Transverse colon (tissue), 4 donors: ENCODE measurements at regions not wholly inside any gene's neighbourhood (a gene's known extent, or its start where the extent isn't known, plus 50 kb on each side); places are given as distances from the start of the nearest gene placed in this dataset.

Source experiments
- DNase-seq: peaks from one replicate; pipeline ENCODE4 v3.0.0-alpha.2; 2019
- H3K27ac ChIP-seq, 4 donors: fragments of 200-600 bp; sonication (generic); 2 replicates each; pipeline ENCODE4 v1.5.1; 2016 to 2018; ENCODE audit warnings: inconsistent platforms in 4 of 4
- H3K27me3 ChIP-seq: fragments of 200-600 bp; sonication (generic); 2 replicates; pipeline ENCODE4 v1.5.1; 2017; ENCODE audit warnings: inconsistent platforms
- H3K36me3 ChIP-seq, 4 donors: fragments of 200-600 bp; sonication (generic); 2 replicates each; pipeline ENCODE4 v1.5.1; 2017 to 2019; ENCODE audit warnings: inconsistent platforms in 4 of 4
- H3K4me1 ChIP-seq, 4 donors: fragments of 200-600 bp; sonication (generic); 2 replicates each; pipeline ENCODE4 v1.5.1; 2017 to 2020; ENCODE audit warnings: inconsistent platforms in 4 of 4
- H3K4me3 ChIP-seq, 4 donors: fragments of 200-600 bp; sonication (generic); 1 replicate in 1 of 4; 2 replicates in 3 of 4; pipeline versions ENCODE4 v1.5.1 to v1.6.1; 2017 to 2019; ENCODE audit warnings: inconsistent platforms in 4 of 4
- H3K9me3 ChIP-seq, 2 donors: fragments of 200-600 bp; sonication (generic); 2 replicates each; pipeline ENCODE4 v1.5.1; 2017 to 2019; ENCODE audit warnings: inconsistent platforms in 2 of 2
- EP300 ChIP-seq: sonication (generic); formaldehyde crosslinking; IDR thresholded peaks from one replicate; pipeline ENCODE4 v1.6.1; 2017; ENCODE audit warnings: antibody characterized with exemption, low read depth
- POLR2A ChIP-seq: fragments of 450-650 bp; IDR thresholded peaks from one replicate; pipeline ENCODE4 v1.6.1; 2016; ENCODE audit warnings: antibody characterized with exemption, mild to moderate bottlenecking, moderate library complexity
- POLR2AphosphoS5 ChIP-seq, 3 donors: sonication (generic); formaldehyde crosslinking; IDR thresholded peaks; one replicate each; pipeline ENCODE4 v1.6.1; 2016; ENCODE audit warnings: antibody characterized with exemption in 3 of 3
- WGBS, 2 donors: methylation state at CpG; one replicate each; pipeline ENCODE4 v1.1.5; 2018; ENCODE audit warnings: low coverage in 1 of 2; 5-methylcytosine and 5-hydroxymethylcytosine counted together
- in situ Hi-C, 4 donors: fragments of 200-750 bp; cut with MboI; loops; one replicate each; pipeline versions ENCODE4 v1.15.0 to v1.15.1; 2017; ENCODE audit warnings: low sequenced_read_pairs in 3 of 4, low pct_ligation_motif_present in 1 of 4, low pct_unique_long_range_greater_than_20kb in 1 of 4
- intact Hi-C: fragments of 100-400 bp; cut with DNase I; formaldehyde crosslinking; loops from one replicate; pipeline ENCODE4 v1.15.1; 2023; ENCODE audit warnings: low total_unique reads
- TF ChIP-seq, protein P1 (sequence below), 5 experiments: fragments of 200-600 bp in 3 of 5; fragments of 450-650 bp in 2 of 5; sonication (generic) in 3 of 5; IDR thresholded peaks; 1 replicate in 2 of 5; 2 replicates in 3 of 5; pipeline ENCODE4 v1.5.1; 2016 to 2017; ENCODE audit warnings: antibody characterized with exemption in 5 of 5, inconsistent platforms in 3 of 5, mild to moderate bottlenecking in 2 of 5, moderate library complexity in 1 of 5

DNA sequence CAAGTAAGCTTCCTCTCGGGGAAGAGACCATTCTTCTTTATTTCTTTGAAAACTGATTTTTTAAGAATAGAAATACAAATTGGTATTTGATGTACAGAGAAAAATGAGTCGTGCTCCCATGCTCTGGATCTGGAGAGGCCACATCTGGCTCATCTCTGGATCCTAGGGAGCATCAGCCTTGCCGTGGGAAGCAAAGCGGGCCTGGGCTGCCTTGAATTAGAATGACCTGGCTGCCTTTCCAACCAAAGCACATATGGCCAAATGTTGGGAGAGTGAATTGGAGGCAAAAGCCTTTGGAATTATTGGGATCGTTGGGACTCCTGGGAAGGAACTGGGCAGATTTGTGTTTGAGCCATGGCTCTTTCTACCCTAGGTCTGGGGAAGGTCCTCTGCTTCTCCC lies 80.0 kb downstream of the SLC25A47 start:
- intact Hi-C loops: no loop called here
- Histone ChIP-seq H3K9me3 (no peaks in the 10 kb centered on the region), H3K4me1 (peaks cover 8 to 75% (median 43%) of the 10 kb centered on the region in 4 donors), H3K36me3 (no peaks in the 10 kb centered on the region), H3K27ac (no peak overlapping the region), H3K4me3 (no peak overlapping the region), H3K27me3 (no peaks in the 10 kb centered on the region)
- DNase-seq: no peak
- TF ChIP-seq EP300 (no peak), POLR2A (no peak), POLR2AphosphoS5 (IDR thresholded peaks at IDR 0.05) (no peak)
- TF ChIP-seq, protein P1, sequence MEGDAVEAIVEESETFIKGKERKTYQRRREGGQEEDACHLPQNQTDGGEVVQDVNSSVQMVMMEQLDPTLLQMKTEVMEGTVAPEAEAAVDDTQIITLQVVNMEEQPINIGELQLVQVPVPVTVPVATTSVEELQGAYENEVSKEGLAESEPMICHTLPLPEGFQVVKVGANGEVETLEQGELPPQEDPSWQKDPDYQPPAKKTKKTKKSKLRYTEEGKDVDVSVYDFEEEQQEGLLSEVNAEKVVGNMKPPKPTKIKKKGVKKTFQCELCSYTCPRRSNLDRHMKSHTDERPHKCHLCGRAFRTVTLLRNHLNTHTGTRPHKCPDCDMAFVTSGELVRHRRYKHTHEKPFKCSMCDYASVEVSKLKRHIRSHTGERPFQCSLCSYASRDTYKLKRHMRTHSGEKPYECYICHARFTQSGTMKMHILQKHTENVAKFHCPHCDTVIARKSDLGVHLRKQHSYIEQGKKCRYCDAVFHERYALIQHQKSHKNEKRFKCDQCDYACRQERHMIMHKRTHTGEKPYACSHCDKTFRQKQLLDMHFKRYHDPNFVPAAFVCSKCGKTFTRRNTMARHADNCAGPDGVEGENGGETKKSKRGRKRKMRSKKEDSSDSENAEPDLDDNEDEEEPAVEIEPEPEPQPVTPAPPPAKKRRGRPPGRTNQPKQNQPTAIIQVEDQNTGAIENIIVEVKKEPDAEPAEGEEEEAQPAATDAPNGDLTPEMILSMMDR (IDR thresholded peaks at IDR 0.05): no peak
- 93 to 94% methylated on average over 5 of the region's 5 CpGs for WGBS, 2 donors
- in situ Hi-C loops: no loop called here

DNA sequence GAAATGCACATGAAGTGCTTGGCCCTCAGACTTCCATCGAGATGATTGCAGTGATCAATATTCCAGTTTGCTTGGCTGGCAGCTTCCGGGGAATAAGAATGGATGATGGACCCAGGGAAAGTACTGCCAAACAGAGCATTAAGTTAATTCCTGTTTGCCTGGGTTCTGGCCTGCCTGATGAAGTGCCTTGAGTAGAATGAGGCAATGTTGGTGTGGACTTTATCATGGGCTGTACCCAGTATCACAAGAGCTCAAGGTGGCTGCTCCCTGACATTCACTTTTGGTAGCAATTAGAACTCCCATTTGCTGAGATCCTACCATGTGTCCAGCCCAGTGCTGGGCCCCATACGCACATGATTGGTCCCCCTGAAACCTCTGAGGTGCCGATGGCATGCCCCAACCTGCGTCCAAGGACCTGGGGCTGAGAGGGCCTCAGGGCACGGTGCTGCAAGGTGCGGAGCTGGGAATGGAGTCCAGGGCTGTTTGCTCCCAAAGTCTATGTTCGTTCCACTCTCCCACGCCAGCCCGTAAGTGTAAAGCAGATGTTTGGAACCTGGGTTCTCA lies 80.7 kb downstream of the SLC25A47 start:
- intact Hi-C loops: no loop called here

DNA sequence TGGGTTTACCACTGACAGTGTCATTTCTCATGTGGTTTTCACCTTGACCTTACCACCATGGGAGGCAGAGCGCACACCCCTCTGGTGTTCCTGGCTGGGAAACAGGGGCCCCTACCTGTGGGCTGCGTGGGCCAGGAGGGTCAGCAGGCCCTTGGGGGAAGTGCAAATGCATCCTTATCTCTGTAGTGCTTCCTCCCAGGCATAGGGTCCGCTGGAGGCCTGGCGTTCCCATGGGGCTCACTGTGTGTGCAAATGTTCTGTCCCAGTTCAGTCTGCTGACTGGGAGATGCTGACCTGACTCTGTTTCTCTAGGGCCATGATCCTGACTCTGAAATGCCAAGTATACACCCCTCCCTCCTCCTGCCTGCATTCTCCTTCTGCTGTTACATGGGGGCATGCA lies 81.3 kb downstream of the SLC25A47 start:
- intact Hi-C loops: no loop called here
- peaks cover 5 to 64% (median 39%) of the 10 kb centered on the region in 4 donors for H3K4me1 ChIP-seq
- DNase-seq: no peak
- H3K27ac ChIP-seq: no peak overlapping the region
- in situ Hi-C loops: no loop called here
- no peaks in the 10 kb centered on the region for H3K9me3 ChIP-seq
- TF ChIP-seq POLR2A (no peak), EP300 (no peak), POLR2AphosphoS5 (IDR thresholded peaks at IDR 0.05) (no peak)
- TF ChIP-seq, protein P1 (IDR thresholded peaks at IDR 0.05): no peak
- no peak overlapping the region for H3K4me3 ChIP-seq
- 94% methylated on average over 4 of the region's 4 CpGs; no CpG with 5 or more reads in 1 of the 2 donors for WGBS, 2 donors
- H3K36me3 ChIP-seq: no peaks in the 10 kb centered on the region
- no peaks in the 10 kb centered on the region for H3K27me3 ChIP-seq

More for the DNA sequence above, 80.7 kb downstream of the SLC25A47 start:
- Histone ChIP-seq H3K9me3 (no peaks in the 10 kb centered on the region), H3K4me3 (no peak overlapping the region), H3K4me1 (peaks cover 5 to 69% (median 40%) of the 10 kb centered on the region in 4 donors), H3K27me3 (no peaks in the 10 kb centered on the region), H3K27ac (no peak overlapping the region), H3K36me3 (no peaks in the 10 kb centered on the region)
- in situ Hi-C loops: no loop called here
- no peak for DNase-seq
- 60 to 98% methylated on average over 1 to 10 of the region's 10 CpGs for WGBS, 2 donors
- no peak for TF ChIP-seq EP300

DNA sequence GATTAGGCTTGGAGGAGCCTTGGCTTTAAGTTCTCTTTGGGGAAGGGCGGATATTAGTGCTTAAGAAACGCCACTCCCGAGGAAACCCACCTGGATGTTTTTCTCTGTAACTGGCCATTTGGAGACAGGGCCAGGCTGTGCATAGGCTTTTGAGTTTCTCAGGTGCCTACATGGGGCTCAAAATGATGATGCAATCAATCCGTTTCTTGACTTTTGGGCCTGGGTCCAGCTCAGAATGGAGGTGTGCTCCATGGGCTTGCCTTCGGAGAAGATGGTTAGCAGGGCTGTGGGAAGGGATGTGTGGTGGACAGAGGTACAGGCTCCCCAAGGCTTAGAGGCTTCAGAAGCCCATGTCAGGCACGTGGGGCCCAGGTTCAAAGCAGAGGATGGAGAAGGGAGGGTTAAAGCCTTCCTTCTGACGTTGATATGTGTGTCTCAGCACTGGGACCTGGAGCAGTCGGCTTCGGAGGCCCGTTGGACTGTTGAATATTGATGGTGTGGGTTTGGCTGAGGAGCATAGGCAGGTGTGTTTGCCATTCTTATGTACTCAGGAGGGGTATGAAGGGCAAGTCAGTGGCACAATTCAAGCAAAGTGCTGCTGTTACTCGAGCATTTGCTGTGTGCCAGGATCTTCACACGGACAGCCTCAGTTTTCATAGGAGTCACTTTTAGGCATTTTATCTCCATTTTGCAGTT lies 82.8 kb downstream of the SLC25A47 start:
- H3K9me3 ChIP-seq: no peaks in the 10 kb centered on the region
- no peaks in the 10 kb centered on the region for H3K36me3 ChIP-seq
- no peaks in the 10 kb centered on the region for H3K27me3 ChIP-seq
- intact Hi-C loops: no loop called here
- H3K4me3 ChIP-seq: no peak overlapping the region
- in situ Hi-C loops: no loop called here
- peaks cover 5 to 52% (median 31%) of the 10 kb centered on the region in 4 donors for H3K4me1 ChIP-seq
- TF ChIP-seq EP300 (no peak), POLR2AphosphoS5 (IDR thresholded peaks at IDR 0.05) (no peak), POLR2A (no peak)
- TF ChIP-seq, protein P1 (IDR thresholded peaks at IDR 0.05): no peak
- H3K27ac ChIP-seq: peak overlapping the region; percentile 71 to 80 (median 76)
- DNase-seq: no peak
- WGBS, 2 donors: 62 to 82% methylated on average over 2 to 11 of the region's 12 CpGs
